T-helper 2 cell treated with Interferon-gamma antibody and Interleukin-4, amounts not matched to agents 100 ng/mL and 5 ng/mL, for 36 hours (primary cell): ENCODE measurements at regions not wholly inside any gene's neighbourhood (a gene's known extent, or its start where the extent isn't known, plus 50 kb on each side); places are given as distances from the start of the nearest gene placed in this dataset.

Experiments
- intact Hi-C: fragments of 100-400 bp; cut with micrococcal nuclease; formaldehyde crosslinking; loops from one replicate; pipeline ENCODE4 v1.15.1; 2023

DNA sequence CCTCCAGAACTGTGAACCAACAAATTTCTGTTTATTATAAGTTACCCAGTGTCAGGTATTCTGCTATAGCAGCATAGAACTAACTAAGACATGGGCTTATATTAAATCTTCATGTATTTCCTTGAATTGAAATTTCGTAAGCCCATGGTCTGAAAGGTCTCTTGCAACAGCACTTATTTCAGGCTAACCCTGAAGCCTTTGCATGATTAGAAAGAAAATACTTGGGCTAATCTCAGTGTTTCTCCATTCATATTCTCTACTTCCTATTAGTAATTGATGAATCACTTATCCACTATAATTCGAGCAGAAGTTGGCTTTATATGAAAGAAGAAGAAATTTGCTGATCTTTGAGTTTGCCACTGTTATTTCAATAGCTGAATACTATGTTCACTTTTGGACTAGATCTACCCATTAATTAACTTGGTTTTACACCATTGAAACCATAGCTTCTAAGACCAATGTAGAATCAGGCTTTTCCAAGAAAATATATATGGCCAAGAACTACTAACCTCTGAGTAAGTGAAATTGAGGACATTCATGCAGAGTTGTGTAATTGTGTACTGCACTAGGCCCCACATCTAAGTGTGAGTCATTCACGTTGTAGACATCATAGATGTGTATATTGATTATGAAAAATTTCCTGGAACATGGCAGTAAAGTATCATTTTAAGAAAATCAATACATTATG, 731.6 kb downstream of the SOCS6 start:
- intact Hi-C loops: no loop called here

DNA sequence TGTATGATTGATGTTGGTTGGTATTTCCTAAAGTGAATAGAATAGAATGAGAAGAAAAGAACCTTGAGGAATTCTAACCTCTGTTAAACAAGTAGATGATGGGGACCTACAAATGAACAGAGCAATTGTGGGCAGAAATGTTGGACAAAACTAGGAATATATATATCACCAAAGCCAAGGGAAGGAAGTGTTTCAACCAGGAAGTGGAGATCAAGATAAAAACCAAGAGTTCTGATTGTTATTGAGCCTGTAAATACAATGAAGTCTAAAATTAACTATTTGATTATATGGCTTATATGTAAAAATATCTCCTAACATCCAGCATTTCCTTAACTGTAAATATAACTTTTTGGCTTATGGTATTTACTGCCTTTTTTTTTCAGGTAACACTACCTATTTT, 730.0 kb downstream of the SOCS6 start:
- intact Hi-C loops: no loop called here

DNA sequence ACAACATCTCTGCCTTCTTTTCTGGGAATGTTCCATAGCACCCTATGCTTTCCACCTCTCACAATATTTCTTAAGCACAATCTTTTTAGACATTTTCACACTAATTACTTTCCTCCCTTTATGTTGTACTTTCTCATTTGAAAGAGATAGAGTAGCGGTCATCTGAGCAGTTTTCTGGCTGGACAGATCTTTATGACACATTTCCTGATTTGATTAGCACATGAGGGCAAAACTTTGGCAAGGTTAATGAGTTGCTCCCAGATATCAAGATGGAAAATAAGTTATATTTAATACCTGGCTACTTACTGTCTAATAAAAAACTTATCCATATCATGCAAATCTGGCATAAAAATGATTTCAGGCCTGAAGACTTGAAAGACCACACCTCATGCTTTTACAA, 723.9 kb downstream of the SOCS6 start:
- intact Hi-C loops: no loop called here

DNA sequence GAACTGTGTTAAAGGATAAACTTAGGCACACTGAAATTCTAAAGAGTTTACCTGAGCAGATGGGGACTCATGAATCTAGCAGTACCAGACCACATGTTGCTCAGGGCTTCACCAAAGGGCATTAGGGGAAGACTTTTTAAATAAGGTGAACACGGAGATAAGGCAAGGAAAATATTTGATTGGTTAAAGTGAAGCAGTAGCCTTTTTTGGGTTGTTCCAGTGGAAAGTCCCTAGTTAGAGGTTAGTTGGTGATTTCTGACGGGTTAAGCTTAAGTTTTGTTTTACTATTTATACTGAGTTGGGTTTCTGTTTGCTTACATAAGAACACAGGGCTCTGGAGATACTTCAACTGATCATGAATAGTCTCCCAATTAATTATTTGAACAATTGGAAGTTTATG, 722.5 kb downstream of the SOCS6 start:
- intact Hi-C loops: no loop called here

DNA sequence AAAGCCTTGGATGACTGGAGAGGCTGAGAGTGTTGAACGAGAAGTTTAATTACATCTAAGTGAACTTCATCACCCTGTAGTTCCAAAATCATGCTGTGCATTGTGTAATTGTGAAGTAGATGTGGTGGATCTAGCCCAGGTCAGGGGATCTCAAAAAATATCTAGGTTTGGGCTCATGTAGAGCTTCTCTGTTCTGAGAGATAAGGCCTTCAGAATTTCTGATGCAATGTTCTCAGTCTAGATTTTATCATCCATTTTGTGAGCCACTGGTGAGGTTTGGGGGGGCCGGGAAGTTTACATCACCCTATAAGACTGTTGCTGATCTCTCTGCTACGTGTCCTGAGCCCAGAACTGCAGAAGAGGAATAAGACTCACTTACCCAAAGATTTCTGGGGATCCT, 719.4 kb downstream of the SOCS6 start:
- intact Hi-C loops: no loop called here

DNA sequence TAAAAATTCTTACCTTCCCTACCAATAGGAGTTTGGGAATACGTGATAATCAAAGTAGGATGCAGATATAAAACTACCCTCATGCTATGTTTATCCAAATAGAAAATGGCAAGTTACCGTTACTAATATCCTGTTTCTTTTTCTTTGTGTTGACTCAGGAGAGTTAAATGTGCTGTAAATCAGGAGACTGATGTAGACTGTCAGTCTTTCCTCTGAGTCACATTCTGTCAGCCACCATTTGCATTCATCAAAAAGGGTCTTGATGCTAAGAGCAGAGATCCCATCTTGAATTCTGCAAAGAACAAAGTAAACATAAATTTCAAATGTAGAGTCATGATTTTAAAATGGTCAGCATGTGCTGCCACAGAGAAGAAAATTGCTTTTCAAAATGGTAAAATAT, 712.8 kb downstream of the SOCS6 start:
- intact Hi-C loops: no loop called here

DNA sequence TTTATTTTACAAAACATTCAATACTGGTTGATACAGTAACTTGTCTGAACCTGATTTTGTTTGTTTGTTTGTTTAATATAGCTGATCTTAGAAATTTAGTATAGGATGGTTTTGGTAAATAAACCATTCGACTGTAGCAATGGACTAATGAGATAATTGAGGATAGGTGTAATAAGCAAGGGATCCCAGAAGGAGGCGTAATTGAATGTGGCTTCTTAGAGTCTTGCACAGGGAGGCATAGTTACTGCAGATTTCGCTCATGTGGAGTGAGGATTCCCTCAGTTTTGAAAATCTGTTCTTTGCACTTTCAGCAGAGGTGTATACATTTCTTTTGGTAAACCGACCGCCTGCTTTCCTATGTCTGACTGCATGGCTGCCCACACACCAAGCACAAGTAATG, 709.6 kb downstream of the SOCS6 start:
- intact Hi-C loops: no loop called here

DNA sequence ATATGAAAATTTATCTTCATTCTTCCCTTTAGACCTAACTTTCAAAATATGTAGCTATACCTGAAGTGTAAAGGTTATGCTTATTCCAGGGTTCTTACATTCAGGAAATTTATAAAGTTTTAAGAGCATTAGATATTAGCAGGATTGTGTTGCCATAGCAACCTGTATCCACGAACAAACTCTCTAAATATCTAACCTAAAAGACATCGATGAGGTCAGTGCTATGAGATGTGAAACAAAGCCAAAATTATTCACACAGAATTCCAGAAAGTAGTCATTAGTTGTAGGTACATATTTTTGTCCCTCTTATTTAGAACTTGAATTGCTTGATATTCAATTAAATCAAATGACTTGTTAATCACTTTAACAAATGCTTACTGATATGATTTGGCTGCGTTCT, 705.3 kb downstream of the SOCS6 start:
- intact Hi-C loops: no loop called here

DNA sequence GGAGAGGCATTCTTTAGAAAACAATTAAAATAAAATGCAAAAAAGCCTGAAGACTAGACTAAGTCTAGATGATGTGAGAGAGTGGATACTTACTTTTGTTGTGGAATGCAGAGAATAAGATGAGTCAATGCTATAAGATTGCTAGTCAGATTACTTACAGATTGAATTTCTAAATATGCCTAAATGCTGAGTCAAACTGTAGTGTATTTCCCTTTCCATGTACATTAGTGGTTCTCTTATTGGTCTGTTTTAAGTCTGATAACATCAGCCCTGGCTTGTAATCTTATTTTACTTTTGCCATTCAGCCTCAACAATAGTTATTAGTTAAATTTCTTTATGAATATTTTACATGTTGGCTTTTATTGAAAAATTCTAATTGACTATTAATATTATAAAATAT, 702.7 kb downstream of the SOCS6 start:
- intact Hi-C loops: no loop called here

DNA sequence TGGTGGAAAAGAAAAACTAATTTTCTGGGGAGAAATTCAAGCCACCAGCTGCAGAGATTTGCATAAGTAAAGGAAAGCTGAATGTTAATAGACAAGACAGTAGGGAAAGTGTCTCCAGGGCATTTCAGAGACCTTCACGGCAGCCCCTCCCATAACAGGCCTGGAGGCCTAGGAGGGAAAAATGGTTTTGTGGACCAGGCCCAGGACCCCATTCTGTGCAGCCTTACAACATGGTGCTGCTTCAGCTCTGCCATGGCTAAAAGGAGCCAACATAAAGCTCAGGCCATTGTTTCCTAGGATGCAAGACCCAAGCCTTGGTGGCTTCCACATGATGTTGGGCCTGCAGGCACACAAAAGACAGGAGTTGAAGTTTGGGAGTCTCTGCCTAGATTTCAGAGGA, 697.1 kb downstream of the SOCS6 start:
- intact Hi-C loops: no loop called here

DNA sequence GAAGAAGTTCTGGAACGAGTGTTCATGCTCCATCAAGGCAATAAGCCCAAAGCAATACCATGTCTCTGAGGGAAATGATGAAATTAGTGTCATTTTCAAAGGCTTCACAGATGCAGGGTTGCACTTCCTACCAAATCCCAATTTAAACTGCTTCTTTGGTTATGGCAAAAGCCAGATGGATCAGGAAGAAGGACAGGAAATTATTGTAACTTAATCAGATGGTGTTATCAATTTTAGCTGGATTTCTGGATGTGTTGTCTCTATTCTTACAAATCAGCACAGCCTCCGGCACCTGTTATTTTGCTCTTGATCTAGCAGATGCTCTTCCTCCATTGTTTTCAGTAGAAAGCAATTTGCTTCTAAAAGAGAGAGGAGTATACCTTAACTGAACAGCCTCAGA, 693.4 kb downstream of the SOCS6 start:
- intact Hi-C loops: no loop called here

DNA sequence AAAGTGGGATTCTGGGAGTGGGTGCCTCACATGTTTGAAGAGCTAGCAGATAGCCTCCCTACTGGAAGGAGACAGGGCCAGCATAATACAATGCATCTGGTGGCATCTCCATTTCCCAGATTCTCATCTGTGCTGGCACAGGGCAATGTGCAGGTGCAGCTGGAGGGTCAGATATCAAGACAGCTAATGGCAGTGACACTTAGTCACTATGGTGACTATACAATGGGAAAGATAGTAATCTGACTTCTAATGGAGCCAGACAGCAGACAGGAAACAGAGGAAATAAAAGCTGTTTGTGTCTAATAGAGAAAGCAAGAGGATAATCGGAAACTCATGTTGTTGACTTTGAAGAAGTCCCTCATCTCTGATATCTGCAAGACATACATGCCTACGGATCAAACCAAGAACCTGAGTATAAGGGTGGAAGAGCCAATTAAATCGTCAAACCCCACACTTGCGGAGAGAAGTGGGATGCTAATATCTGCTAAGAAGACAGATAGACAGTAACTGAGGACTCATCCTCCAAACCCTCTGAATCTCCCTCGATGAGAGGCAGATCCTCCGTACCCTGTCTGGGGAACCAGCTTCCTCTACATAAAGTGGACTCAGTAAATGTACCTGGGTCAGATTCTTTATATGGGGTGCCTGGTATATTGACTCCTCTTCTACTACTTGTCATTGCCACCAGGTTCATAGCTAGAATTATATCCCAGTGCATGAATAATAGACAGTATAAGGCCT, 692.7 kb downstream of the SOCS6 start:
- intact Hi-C loops: no loop called here

DNA sequence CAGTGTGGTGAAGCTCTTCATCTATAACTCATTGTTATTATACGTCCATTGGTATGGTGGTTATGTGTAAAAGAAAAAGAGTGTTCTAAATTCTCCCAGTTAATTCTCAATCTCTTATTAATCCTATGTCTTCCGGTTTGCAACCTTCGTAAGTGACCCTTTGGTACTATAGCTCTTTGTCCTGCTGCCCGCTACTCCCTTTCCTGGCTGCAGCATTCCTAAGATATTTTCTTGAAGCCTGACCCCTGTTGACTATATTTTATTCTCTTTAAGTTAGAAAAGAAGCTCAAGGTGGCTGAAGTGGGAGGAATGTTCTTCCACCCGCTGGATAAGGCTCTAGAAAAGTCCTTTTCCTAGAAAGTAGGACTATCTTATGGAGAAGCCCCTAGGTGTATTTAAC, 684.8 kb downstream of the SOCS6 start:
- intact Hi-C loops: no loop called here

DNA sequence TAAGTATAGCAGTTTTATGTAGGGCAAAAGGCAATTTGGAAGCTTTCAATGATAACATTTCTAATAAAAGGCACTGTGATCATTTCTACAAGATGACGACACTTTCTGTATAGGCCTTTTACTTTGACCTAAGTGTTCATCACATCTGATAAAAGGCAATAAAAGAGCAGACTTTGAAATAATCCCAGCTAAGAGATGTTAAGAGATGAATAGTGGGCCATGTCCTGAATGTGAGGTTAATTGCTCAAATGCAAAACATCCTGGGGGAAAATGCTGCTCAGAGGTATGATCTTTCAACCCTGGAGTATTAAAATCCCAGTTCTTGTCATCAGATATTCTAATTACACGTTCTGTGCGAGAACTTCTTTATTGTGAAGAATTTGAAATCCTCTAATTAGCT, 677.6 kb downstream of the SOCS6 start:
- intact Hi-C loops: no loop called here

DNA sequence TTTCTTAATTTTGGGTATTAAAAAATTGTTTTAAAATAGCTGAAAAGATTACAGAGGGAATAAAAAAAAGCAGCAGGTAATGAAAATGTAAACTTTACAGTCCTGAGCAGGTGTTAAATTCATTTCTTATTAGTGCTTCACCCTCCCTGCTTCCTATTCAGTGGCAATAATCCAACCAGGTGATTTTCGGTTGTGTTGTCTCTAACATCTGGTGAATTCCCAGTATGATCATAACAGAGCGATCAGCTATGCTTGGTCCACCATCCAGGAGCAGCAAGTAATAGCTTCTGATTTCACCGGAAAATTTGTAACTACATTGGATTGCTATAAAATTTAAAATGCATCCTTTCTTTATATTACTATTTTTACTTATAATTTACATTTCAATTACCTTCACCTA, 673.1 kb downstream of the SOCS6 start:
- intact Hi-C loops: no loop called here

DNA sequence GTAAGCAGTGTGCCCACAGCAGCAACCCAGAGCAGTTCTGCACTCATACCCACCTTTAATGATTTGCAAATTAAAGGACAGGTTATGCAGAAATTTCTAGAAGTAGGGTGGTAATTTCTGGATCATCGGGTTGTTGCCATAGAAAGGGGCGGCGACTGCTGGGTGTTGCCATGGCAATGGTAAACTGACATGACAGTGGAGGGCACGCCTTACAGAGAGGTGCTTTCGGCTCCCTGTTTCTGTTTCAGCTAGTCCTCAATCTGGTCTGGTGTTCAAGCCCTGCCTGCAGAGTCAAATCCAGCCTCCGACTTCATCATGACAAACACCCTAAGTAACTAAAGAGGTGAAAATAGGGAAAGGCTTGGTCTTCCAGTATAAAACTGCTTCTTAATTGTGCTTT, 667.7 kb downstream of the SOCS6 start:
- intact Hi-C loops: no loop called here

DNA sequence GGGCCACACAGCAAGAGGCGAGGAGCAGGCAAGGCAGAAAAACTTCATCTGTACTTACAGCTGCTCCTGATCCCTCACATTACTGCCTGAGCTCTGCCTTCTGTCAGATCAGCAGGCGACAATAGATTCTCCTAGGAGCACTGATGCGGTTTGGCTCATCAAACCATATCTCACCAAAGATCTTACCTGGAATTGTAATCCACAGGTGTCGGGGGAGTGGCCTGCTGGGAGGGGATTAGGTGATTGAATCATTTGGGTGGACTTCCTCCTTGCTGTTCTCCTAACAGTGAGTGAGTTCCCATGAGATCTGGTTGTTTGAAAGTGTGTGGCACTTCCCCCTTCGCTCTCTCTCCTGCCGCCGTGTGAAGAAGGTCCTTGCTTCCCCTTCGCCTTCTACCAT, 647.3 kb downstream of the SOCS6 start:
- intact Hi-C loops: no loop called here

DNA sequence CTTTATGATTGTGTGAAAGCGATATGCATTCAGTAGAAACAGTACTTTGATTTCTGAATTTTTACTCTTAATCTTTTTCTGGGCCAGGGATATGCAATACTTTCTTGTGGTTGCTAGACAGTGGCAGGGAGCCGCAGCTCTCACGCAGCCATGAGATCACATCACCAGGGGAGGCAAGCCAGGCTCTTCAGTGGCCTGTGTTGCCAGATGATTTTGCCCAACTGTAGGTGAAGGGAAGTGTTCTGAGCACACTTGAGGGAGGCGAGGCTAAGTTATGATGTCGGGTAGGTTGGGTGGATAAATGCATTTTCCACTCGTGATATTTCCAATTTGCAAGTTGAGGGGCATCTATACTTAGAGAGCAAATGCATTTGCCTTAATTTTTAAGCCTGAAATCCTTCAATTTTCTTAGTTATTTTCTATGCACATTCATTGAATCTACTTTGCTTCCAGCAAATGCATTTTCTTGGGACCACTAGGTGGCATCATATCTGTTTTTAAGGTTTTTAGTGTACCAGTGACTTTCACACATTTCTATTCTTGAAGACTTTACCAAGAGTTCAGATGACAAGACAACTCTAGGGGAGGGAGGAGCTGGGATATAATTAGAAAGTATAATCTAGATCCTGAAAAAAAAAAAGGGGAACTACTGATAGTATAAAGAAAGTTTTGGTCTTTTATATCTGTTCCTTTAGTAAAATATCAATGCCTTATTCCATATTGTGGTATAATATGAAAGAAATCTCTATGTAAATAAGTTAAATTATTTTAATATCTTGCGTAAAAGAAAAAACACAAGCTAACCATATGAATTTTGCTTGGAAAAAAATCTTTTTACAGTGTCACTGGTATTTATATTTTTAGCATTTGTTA, 643.3 kb downstream of the SOCS6 start:
- intact Hi-C loops: loop anchor here (5.0 kb wide), 2 partner anchors 855 to 1610 kb away; partner anchors contain the start of gene CBLN2

DNA sequence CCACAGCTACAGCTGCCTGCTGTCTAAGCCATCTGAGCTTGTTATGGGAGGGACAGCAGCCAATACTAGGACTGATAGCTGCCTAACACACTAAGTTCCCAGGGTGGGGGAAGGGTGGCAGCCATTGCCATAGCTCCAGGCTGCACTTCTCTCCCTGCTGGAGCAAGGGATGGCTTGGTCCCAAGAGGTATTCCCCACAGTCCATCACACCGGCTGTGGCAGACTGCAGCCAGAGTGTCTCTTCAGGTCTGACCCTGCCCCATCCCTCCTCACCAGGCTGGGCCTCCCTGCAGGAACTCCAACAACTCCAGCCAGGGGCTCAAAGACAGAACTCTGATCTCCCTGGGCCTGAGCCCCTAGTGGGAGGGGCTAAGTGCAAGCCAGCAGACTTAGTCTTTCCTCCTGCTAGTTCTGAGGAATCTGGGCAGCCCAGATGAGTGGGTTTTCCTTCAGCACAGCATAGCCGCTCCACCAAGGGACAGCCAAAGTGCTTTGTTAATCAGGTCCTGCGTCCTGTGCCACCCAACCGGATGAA, 632.1 kb downstream of the SOCS6 start:
- intact Hi-C loops: no loop called here

DNA sequence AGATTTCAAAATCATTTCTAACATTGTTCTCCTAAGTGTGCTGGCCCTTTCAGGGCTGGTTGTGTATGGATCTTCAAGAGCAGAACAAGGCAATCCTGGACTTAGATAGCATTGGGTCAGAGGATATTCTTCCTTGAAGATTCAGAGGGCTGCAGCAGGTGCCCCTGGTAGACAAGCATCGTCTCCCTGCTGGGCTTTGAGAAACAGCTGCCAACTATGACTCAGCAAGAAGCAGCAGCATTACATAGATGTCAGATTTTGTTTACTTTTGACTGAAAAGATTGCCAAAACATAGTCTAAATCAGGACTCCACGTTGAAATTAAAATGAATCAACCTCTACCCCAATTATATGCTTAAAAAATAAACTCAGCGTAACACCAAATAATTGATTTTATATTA, 618.8 kb downstream of the SOCS6 start:
- intact Hi-C loops: no loop called here

DNA sequence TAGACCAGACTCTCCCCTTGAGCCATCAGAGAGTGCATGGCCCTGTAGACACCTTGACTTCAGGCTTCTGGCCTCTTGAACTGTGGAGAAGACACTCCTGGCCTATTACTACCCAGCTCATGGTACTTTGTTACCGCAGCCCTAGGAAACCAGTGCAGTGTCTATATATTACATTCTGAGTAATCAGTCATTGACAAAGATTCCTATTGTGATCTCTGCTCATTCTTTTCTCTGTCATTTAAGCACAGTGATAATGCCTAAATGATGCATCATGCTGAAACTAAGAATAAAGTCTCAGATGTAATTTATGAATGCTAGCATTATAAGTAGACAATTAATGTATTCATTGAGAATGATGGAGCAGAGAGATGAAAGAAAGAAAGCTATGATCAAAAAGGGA, 603.5 kb downstream of the SOCS6 start:
- intact Hi-C loops: no loop called here

DNA sequence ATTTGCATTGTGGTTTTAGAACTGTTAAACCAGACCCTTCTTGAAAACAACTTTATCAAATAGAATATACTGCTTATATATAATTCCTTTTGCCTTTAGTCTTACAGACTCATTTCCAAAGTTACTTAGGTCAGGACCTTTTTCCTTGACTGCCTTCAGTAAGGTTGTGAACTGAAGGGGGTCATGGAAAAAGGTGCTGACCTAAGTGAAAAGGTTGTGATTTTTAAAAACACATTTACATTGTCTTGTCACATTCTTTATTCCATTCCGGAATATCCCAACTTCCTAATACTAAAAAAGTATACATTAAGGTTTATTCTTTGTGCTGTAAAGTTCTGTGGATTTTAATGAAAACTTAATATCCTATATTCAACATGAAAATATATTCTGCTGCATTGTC, 581.4 kb downstream of the SOCS6 start:
- intact Hi-C loops: no loop called here
